ENCODE measurements at regions not wholly inside any gene's neighbourhood (a gene's known extent, or its start where the extent isn't known, plus 50 kb on each side); places are given as distances from the start of the nearest gene placed in this dataset.

- no peaks in the 10 kb centered on the region for H3K4me1 Mint-ChIP-seq (ENCODE audit: low read depth, unreplicated experiment)
- TF ChIP-seq, protein P1, sequence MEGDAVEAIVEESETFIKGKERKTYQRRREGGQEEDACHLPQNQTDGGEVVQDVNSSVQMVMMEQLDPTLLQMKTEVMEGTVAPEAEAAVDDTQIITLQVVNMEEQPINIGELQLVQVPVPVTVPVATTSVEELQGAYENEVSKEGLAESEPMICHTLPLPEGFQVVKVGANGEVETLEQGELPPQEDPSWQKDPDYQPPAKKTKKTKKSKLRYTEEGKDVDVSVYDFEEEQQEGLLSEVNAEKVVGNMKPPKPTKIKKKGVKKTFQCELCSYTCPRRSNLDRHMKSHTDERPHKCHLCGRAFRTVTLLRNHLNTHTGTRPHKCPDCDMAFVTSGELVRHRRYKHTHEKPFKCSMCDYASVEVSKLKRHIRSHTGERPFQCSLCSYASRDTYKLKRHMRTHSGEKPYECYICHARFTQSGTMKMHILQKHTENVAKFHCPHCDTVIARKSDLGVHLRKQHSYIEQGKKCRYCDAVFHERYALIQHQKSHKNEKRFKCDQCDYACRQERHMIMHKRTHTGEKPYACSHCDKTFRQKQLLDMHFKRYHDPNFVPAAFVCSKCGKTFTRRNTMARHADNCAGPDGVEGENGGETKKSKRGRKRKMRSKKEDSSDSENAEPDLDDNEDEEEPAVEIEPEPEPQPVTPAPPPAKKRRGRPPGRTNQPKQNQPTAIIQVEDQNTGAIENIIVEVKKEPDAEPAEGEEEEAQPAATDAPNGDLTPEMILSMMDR (IDR thresholded peaks at IDR 0.05; ENCODE audit: partially characterized antibody, unreplicated experiment) = no peak
- peaks cover 5% of the 10 kb centered on the region for H3K9me3 Mint-ChIP-seq (ENCODE audit: unreplicated experiment)
- no peak overlapping the region for H3K27ac Mint-ChIP-seq (ENCODE audit: unreplicated experiment)
- DNase-seq = no peak
- no peak overlapping the region for H3K4me3 Mint-ChIP-seq (ENCODE audit: unreplicated experiment)
- H3K27me3 Mint-ChIP-seq (ENCODE audit: unreplicated experiment) = peaks cover 8% of the 10 kb centered on the region
- no peaks in the 10 kb centered on the region for H3K36me3 Mint-ChIP-seq (ENCODE audit: unreplicated experiment)
Observed at GRCh38 chr10:78224602-78225001, 190.9 kb downstream of the RPS24 start.

GRCh38 chr10:78225594-78225993 lies 191.9 kb downstream of the RPS24 start:
- H3K9me3 Mint-ChIP-seq (ENCODE audit: unreplicated experiment) = peaks cover 9% of the 10 kb centered on the region
- H3K36me3 Mint-ChIP-seq (ENCODE audit: unreplicated experiment) = no peaks in the 10 kb centered on the region
- peaks cover 11% of the 10 kb centered on the region for H3K27me3 Mint-ChIP-seq (ENCODE audit: unreplicated experiment)
- TF ChIP-seq, protein P1 (IDR thresholded peaks at IDR 0.05; ENCODE audit: partially characterized antibody, unreplicated experiment) = no peak
- no peak for DNase-seq
- H3K4me3 Mint-ChIP-seq (ENCODE audit: unreplicated experiment) = no peak overlapping the region
- H3K27ac Mint-ChIP-seq (ENCODE audit: unreplicated experiment) = no peak overlapping the region
- H3K4me1 Mint-ChIP-seq (ENCODE audit: low read depth, unreplicated experiment) = no peaks in the 10 kb centered on the region

DNA sequence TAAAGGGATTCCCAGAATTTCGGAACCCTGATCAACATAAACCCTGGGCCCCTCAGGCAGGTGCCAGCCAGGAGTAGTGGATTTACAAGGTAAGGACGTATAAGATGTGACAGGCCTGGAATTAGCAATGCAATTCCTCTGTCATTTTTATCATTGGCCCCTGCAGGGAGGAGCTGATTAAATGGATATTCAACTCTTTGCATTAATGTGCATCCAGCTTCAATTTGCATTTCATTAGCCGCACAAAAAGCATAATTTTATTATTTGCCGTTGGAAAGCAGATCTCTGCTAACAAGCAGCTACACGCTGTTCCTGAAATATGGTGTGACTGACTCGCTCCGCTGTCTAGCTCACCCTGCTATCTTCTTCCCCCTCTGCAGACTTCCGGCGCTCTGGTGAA lies 195.8 kb downstream of the RPS24 start:
- no peak overlapping the region for H3K4me3 Mint-ChIP-seq (ENCODE audit: unreplicated experiment)
- no peak overlapping the region for H3K27ac Mint-ChIP-seq (ENCODE audit: unreplicated experiment)
- TF ChIP-seq, protein P1 (IDR thresholded peaks at IDR 0.05; ENCODE audit: partially characterized antibody, unreplicated experiment) = no peak
- H3K9me3 Mint-ChIP-seq (ENCODE audit: unreplicated experiment) = peaks cover 9% of the 10 kb centered on the region
- H3K36me3 Mint-ChIP-seq (ENCODE audit: unreplicated experiment) = no peaks in the 10 kb centered on the region
- no peaks in the 10 kb centered on the region for H3K4me1 Mint-ChIP-seq (ENCODE audit: low read depth, unreplicated experiment)
- H3K27me3 Mint-ChIP-seq (ENCODE audit: unreplicated experiment) = peaks cover 9% of the 10 kb centered on the region
- no peak for DNase-seq

DNA sequence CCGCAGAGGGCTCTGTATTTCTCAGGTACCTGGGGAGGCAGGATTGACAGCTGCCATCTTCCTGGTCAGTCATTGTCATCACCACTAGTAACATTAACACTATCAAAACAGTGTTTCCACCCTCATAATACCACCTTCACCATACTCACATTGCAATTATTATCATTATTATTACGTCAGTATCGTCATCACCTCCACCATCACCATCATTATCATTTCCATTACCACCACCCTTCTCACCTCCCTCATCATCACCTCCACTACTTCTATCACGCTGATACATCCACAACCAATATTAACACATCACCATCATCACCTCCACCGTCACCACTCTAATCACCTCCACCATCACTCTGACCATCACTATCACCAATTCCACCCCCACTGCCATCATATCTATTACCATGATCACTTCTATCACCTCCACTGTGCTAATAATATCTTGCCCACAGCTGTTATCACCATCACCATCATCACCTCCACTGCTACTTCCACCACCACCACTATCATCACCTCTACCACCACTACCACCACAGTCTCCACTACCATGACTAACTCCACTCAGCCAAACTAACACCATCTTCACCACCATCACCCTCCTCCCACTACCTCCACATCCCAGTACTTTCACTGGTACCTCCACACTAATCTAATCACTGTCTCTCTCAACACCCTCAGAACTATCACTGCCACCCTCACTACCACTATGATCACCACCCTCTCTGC lies 196.4 kb downstream of the RPS24 start:
- Mint-ChIP-seq H3K4me3 (ENCODE audit: unreplicated experiment) (no peak overlapping the region), H3K27me3 (ENCODE audit: unreplicated experiment) (peaks cover 9% of the 10 kb centered on the region), H3K27ac (ENCODE audit: unreplicated experiment) (no peak overlapping the region), H3K4me1 (ENCODE audit: low read depth, unreplicated experiment) (no peaks in the 10 kb centered on the region), H3K9me3 (ENCODE audit: unreplicated experiment) (peaks cover 9% of the 10 kb centered on the region), H3K36me3 (ENCODE audit: unreplicated experiment) (no peaks in the 10 kb centered on the region)
- no peak for DNase-seq
- TF ChIP-seq, protein P1 (IDR thresholded peaks at IDR 0.05; ENCODE audit: partially characterized antibody, unreplicated experiment) = no peak

GRCh38 chr10:78231327-78231726 lies 197.7 kb downstream of the RPS24 start:
- no peaks in the 10 kb centered on the region for H3K36me3 Mint-ChIP-seq (ENCODE audit: unreplicated experiment)
- peaks cover 6% of the 10 kb centered on the region for H3K27me3 Mint-ChIP-seq (ENCODE audit: unreplicated experiment)
- no peak overlapping the region for H3K27ac Mint-ChIP-seq (ENCODE audit: unreplicated experiment)
- no peaks in the 10 kb centered on the region for H3K4me1 Mint-ChIP-seq (ENCODE audit: low read depth, unreplicated experiment)
- no peak overlapping the region for H3K4me3 Mint-ChIP-seq (ENCODE audit: unreplicated experiment)
- peaks cover 9% of the 10 kb centered on the region for H3K9me3 Mint-ChIP-seq (ENCODE audit: unreplicated experiment)
- DNase-seq = no peak
- TF ChIP-seq, protein P1 (IDR thresholded peaks at IDR 0.05; ENCODE audit: partially characterized antibody, unreplicated experiment) = no peak
